ENCODE measurements at regions not wholly inside any gene's neighbourhood (a gene's known extent, or its start where the extent isn't known, plus 50 kb on each side); places are given as distances from the start of the nearest gene placed in this dataset.

DNA sequence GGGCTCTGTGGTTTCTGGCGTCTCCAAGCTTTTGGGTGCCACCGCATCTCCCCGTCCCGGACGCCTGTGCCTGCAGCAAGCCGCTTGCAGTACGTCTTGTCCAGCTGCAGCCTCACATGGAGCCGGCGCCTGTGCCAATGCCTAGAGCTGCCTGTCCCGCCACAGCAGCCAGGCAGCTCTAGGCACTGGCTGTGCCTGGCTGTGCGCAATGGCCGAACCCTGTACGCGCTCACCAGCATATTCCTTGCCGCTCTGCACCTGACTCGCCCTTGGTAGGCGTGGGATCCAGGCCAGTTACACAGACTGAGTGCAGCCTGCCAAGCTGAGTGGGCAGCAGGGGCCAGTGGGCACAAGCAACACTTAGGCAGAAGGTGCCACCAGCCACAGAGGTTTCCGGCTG lies 381.2 kb upstream of the SORCS1 start:
- H3K27ac ChIP-seq (ENCODE audit: low read depth, low read length): no peak overlapping the region

DNA sequence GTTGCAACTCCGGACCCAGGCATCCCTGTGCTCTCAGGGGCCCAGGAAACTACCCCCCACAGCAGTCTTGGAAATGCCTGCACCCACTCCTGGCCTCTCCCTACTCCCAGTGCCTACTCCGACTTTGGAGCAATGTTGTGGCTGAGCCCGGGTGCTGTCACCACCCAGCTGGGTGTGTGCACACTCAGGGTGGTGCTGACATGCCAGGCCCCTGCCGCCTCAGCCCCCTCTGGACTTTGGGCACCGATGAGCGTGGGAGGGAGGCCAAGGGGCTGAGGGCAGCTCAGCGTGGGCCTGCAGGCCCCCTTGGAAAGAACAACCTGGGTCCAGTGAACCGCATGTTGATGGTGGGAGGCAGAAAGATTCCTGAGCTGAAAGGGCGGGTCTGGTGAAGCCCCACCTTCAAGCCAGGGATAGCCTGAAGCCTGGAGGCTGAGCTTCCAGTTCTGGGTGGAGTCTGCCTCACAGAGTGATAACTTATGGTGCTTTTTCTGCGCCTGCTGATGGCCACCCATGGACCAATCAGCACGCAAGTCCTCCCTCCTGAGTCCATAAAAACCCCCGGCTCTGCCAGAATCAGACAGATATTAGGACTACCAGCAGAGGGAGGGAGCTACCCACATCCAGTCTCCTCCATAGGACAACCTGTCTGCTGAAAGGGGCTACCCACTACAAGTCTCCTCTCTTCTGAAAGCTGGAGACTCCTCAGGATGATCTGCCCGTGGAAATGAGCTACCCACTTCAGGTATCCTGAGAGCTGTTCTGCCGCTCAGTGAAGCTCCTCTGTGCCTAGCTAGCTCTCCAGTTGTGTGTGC lies 380.4 kb upstream of the SORCS1 start:
- Histone ChIP-seq H4K20me1 (ENCODE audit: low read depth, low read length) (no peaks in the 10 kb centered on the region), H3K4me2 (ENCODE audit: low read depth, low read length, poor library complexity, severe bottlenecking) (no peak overlapping the region), H3K79me2 (ENCODE audit: insufficient read depth, low read length) (no peaks in the 10 kb centered on the region), H3K9me3 (ENCODE audit: insufficient read depth, low read length) (no peaks in the 10 kb centered on the region), H3K9me2 (replicated peaks; ENCODE audit: insufficient read depth, low read length) (no peaks in the 10 kb centered on the region), H3K36me3 (ENCODE audit: low read length) (no peaks in the 10 kb centered on the region), H3K4me3 (ENCODE audit: insufficient read depth, low read length, poor library complexity, severe bottlenecking) (no peak overlapping the region), H3K9ac (ENCODE audit: low read length) (no peak overlapping the region), H3K27me3 (ENCODE audit: low read length) (no peaks in the 10 kb centered on the region), H3F3A (ENCODE audit: insufficient read depth) (no peaks in the 10 kb centered on the region), H2AFZ (ENCODE audit: low read depth, low read length, severe bottlenecking) (no peak overlapping the region), H3K27ac (ENCODE audit: low read depth, low read length) (no peak overlapping the region)
- TF ChIP-seq EZH2phosphoT487 (conservative IDR thresholded peaks at IDR 0.05; ENCODE audit: low read length): no peak
- TF ChIP-seq, protein P1, sequence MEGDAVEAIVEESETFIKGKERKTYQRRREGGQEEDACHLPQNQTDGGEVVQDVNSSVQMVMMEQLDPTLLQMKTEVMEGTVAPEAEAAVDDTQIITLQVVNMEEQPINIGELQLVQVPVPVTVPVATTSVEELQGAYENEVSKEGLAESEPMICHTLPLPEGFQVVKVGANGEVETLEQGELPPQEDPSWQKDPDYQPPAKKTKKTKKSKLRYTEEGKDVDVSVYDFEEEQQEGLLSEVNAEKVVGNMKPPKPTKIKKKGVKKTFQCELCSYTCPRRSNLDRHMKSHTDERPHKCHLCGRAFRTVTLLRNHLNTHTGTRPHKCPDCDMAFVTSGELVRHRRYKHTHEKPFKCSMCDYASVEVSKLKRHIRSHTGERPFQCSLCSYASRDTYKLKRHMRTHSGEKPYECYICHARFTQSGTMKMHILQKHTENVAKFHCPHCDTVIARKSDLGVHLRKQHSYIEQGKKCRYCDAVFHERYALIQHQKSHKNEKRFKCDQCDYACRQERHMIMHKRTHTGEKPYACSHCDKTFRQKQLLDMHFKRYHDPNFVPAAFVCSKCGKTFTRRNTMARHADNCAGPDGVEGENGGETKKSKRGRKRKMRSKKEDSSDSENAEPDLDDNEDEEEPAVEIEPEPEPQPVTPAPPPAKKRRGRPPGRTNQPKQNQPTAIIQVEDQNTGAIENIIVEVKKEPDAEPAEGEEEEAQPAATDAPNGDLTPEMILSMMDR (IDR thresholded peaks at IDR 0.05; ENCODE audit: insufficient read depth, low read length, poor library complexity, severe bottlenecking): no peak

More for the DNA sequence above, 381.2 kb upstream of the SORCS1 start:
- Histone ChIP-seq H3K9ac (ENCODE audit: low read length) (no peak overlapping the region), H2AFZ (ENCODE audit: low read depth, low read length, severe bottlenecking) (no peak overlapping the region), H3F3A (ENCODE audit: insufficient read depth) (no peaks in the 10 kb centered on the region), H3K27me3 (ENCODE audit: low read length) (no peaks in the 10 kb centered on the region), H3K36me3 (ENCODE audit: low read length) (no peaks in the 10 kb centered on the region), H3K4me2 (ENCODE audit: low read depth, low read length, poor library complexity, severe bottlenecking) (no peak overlapping the region), H3K9me3 (ENCODE audit: insufficient read depth, low read length) (no peaks in the 10 kb centered on the region), H4K20me1 (ENCODE audit: low read depth, low read length) (no peaks in the 10 kb centered on the region), H3K4me3 (ENCODE audit: insufficient read depth, low read length, poor library complexity, severe bottlenecking) (no peak overlapping the region), H3K79me2 (ENCODE audit: insufficient read depth, low read length) (no peaks in the 10 kb centered on the region), H3K9me2 (replicated peaks; ENCODE audit: insufficient read depth, low read length) (no peaks in the 10 kb centered on the region)
- TF ChIP-seq, protein P1 (IDR thresholded peaks at IDR 0.05; ENCODE audit: insufficient read depth, low read length, poor library complexity, severe bottlenecking): no peak
- TF ChIP-seq EZH2phosphoT487 (conservative IDR thresholded peaks at IDR 0.05; ENCODE audit: low read length): no peak

DNA sequence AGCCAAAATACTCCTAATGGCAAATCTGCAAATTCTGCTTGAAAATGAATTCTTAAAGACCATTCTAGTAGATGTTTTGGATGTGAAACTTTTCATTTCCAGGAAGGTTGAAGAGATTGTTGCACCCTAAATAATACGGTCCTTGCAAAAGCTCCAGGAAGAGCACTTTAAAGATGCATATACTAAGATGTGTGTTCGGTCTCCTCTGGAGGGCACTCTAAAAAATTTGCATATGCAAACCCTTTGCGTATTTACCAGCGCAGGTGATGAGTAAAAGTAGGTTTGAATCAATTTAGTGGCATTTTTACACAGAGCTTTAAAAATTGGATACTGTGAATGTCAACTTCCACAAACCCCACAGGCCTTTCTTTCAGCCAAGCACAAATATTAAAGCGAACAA lies 378.1 kb upstream of the SORCS1 start:
- H3K9me2 ChIP-seq (replicated peaks; ENCODE audit: insufficient read depth, low read length): no peaks in the 10 kb centered on the region; the same call in 1 of the 2 replicates
- no peak for TF ChIP-seq EZH2phosphoT487 (conservative IDR thresholded peaks at IDR 0.05; ENCODE audit: low read length)
- TF ChIP-seq, protein P1 (IDR thresholded peaks at IDR 0.05; ENCODE audit: insufficient read depth, low read length, poor library complexity, severe bottlenecking): no peak

More for the DNA sequence above, 378.1 kb upstream of the SORCS1 start:
- H3K4me2 ChIP-seq (ENCODE audit: low read depth, low read length, poor library complexity, severe bottlenecking): no peak overlapping the region
- no peak overlapping the region for H3K4me3 ChIP-seq (ENCODE audit: insufficient read depth, low read length, poor library complexity, severe bottlenecking)
- no peaks in the 10 kb centered on the region for H3F3A ChIP-seq (ENCODE audit: insufficient read depth)
- H4K20me1 ChIP-seq (ENCODE audit: low read depth, low read length): no peaks in the 10 kb centered on the region
- no peaks in the 10 kb centered on the region for H3K36me3 ChIP-seq (ENCODE audit: low read length)
- H3K27ac ChIP-seq (ENCODE audit: low read depth, low read length): no peak overlapping the region
- no peaks in the 10 kb centered on the region for H3K9me3 ChIP-seq (ENCODE audit: insufficient read depth, low read length)
- H2AFZ ChIP-seq (ENCODE audit: low read depth, low read length, severe bottlenecking): no peak overlapping the region
- H3K9ac ChIP-seq (ENCODE audit: low read length): no peak overlapping the region
- no peaks in the 10 kb centered on the region for H3K79me2 ChIP-seq (ENCODE audit: insufficient read depth, low read length)
- H3K27me3 ChIP-seq (ENCODE audit: low read length): no peaks in the 10 kb centered on the region
